Skeletal muscle tissue (tissue), 3 donors: ENCODE measurements at regions not wholly inside any gene's neighbourhood (a gene's known extent, or its start where the extent isn't known, plus 50 kb on each side); places are given as distances from the start of the nearest gene placed in this dataset.

Experiments
- H3K27ac ChIP-seq: one replicate; pipeline ENCODE4 v1.7.0; 2013; ENCODE audit warnings: mild to moderate bottlenecking, low read depth, low read length, inconsistent platforms
- H3K27me3 ChIP-seq, 3 donors: one replicate each; pipeline ENCODE4 v1.7.0; 2013; ENCODE audit warnings: low read length in 3 of 3; ENCODE audit not compliant: control insufficient read depth in 3 of 3, insufficient read depth in 3 of 3
- H3K36me3 ChIP-seq, 3 donors: one replicate each; pipeline ENCODE4 v1.7.0; 2013; ENCODE audit warnings: low read length in 3 of 3; ENCODE audit not compliant: control insufficient read depth in 3 of 3, insufficient read depth in 3 of 3
- H3K4me1 ChIP-seq, 3 donors: one replicate each; pipeline ENCODE4 v1.7.0; 2013; ENCODE audit warnings: low read length in 3 of 3, mild to moderate bottlenecking in 3 of 3; ENCODE audit not compliant: control insufficient read depth in 3 of 3, insufficient read depth in 3 of 3
- H3K4me3 ChIP-seq, 3 donors: one replicate each; pipeline ENCODE4 v1.7.0; 2013; ENCODE audit warnings: low read length in 3 of 3
- H3K9ac ChIP-seq, 3 donors: one replicate each; pipeline ENCODE4 v1.7.0; 2013; ENCODE audit warnings: low read length in 3 of 3, mild to moderate bottlenecking in 3 of 3, moderate library complexity in 2 of 3, low read depth in 1 of 3
- H3K9me3 ChIP-seq, 3 donors: one replicate each; pipeline ENCODE4 v1.7.0; 2013; ENCODE audit warnings: low read length in 3 of 3; ENCODE audit not compliant: control insufficient read depth in 3 of 3
- donor health status: Osteomylitis.

DNA sequence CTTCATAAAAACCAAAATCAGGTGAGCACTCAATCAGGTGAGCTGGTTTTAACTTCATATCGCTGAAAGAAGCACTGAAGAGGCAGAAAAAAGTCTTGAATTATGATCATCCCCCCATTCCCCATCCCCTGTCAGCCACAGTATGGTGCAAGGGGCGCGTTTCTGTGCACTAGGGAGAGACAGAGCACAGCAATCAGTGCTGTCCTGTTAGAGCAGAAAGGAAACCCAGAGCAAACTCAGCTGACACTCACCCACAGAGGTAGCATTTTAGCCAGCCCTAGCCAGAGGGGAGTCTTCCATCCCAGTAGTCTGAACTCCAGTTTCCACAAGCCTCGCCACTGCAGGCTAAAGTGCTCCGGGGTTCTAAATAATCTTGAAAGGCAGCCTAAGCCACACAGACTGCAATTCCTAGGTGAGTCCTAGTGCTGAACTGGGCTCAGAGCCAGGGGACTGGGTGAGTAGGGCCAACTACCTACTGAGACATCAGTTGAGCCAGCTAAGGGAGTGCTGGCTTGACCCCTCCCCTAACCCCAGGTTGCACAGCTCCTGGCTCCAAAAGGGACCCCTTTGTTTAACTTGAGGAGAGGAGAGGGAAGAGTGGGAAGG lies 1352.6 kb upstream of the GJE1 start:
- Histone ChIP-seq H3K4me1 (no peaks in the 10 kb centered on the region), H3K36me3 (no peaks in the 10 kb centered on the region), H3K4me3 (no peak overlapping the region), H3K27ac (no peak overlapping the region), H3K27me3 (no peaks in the 10 kb centered on the region), H3K9me3 (no peaks in the 10 kb centered on the region), H3K9ac (no peak overlapping the region)

DNA sequence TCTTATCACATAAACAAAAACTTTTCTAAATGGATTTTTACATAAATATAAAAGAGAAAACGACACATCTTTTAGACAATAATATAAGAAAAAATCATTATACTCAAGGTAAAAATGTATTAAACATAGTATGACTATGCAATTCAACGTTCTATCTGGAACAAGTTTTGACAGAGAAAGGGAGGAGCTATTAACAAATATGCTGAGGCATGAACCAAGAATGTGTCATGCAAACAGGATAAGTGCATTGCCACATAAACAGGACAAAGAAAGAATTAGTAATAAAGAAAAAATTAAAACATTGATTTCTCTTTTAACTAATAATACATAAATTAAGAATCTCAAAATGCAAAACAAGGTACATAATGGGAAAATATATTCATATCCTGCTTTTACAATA lies 1353.4 kb upstream of the GJE1 start:
- H3K9ac ChIP-seq, result no peak overlapping the region
- no peaks in the 10 kb centered on the region for H3K36me3 ChIP-seq
- H3K27ac ChIP-seq, result no peak overlapping the region
- H3K27me3 ChIP-seq, result no peaks in the 10 kb centered on the region
- no peaks in the 10 kb centered on the region for H3K9me3 ChIP-seq
- no peak overlapping the region for H3K4me3 ChIP-seq
- peaks cover 1 to 4% (median 4%) of the 10 kb centered on the region in 3 donors for H3K4me1 ChIP-seq

DNA sequence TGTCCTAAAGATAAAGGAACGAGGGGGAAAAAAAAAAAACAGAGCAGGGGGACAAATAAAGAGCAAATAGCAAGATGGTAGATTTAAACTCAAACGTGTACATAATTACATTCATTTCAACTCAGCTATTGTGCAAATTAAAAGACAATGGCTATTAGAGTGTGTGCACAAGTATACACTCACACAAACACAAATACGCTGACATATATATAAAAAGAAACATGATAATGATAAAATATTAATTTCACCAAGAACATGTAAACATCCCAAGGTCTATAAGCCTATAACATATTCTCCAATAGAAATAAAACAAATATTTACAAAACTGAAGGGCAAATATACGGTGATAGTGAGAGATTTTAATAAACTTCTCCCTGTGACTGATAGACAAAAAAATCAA lies 1354.9 kb upstream of the GJE1 start:
- Histone ChIP-seq H3K9me3 (no peaks in the 10 kb centered on the region), H3K27me3 (no peaks in the 10 kb centered on the region), H3K4me1 (peaks cover 2 to 8% (median 4%) of the 10 kb centered on the region in 3 donors)

DNA sequence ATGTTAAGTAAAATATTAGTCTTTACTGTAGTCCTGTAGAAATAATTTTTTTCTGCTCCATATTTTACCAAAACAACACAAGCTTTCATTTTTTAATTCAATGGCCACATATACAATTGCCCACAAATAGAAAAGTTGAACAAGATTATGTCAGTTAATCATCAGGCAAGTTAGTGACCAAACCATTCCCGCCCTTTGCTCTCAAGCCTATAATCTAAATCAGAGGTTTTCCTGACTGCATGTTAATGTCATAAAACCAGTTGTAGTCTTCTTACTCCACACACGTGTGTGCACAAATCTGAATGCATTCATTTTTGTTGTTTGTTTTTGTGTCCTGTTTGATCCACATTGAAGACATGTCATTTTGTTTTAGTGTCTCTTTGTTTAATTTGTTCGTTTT lies 1357.7 kb upstream of the GJE1 start:
- H3K27me3 ChIP-seq, result no peaks in the 10 kb centered on the region
- H3K36me3 ChIP-seq, result no peaks in the 10 kb centered on the region
- no peaks in the 10 kb centered on the region for H3K9me3 ChIP-seq
- H3K9ac ChIP-seq, result no peak overlapping the region
- H3K4me3 ChIP-seq, result no peak overlapping the region
- peaks cover 2 to 8% (median 4%) of the 10 kb centered on the region in 3 donors for H3K4me1 ChIP-seq
- no peak overlapping the region for H3K27ac ChIP-seq

More for the DNA sequence above, 1354.9 kb upstream of the GJE1 start:
- no peak overlapping the region for H3K9ac ChIP-seq
- no peaks in the 10 kb centered on the region for H3K36me3 ChIP-seq
- no peak overlapping the region for H3K4me3 ChIP-seq
- no peak overlapping the region for H3K27ac ChIP-seq

DNA sequence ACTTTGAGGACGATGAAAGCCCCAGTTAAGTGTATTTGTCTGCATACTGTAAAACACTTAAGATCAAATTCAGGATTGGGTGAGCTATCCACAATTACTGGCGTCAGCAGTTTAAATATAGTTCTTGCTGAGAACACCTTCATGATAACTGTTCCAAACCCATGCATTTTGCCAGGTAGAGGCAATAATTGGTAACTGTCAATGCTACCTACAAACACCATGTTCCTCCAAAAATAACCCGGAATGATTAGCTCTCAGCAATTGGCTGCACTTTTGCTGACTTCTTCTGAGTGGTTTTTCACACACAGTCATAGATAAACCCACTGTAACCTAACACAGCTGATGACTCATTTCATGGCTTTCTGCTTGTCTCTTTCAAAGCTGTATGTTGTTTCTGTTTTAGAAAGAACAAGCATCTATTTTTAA lies 1358.6 kb upstream of the GJE1 start:
- H3K4me3 ChIP-seq, result peak overlapping the region in 1 of 3 donors; percentile 46

DNA sequence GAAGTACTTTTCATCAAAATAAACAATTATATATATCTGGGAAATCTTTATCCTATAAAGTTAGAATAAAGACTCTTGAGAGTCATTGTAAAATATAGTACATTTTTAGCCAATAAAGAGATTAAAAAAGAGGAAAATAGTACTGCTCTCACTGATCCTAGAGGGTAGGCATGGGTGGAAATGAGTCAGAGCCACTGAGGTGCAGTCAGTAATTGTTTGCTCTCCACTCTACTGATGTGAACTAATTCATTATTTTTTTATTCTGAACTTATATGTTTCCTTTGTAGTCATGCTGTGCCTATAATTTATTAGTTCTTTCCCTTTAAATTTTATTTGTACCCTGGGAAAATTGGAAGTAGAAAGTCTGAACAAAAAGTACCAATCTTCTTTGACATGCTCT lies 1359.4 kb upstream of the GJE1 start:
- Histone ChIP-seq H3K36me3 (no peaks in the 10 kb centered on the region), H3K27me3 (no peaks in the 10 kb centered on the region), H3K4me3 (no peak overlapping the region), H3K9me3 (no peaks in the 10 kb centered on the region), H3K4me1 (peaks cover 2 to 8% (median 4%) of the 10 kb centered on the region in 3 donors), H3K27ac (no peak overlapping the region), H3K9ac (no peak overlapping the region)

More for the DNA sequence above, 1358.6 kb upstream of the GJE1 start:
- Histone ChIP-seq H3K4me1 (peaks cover 2 to 8% (median 4%) of the 10 kb centered on the region in 3 donors), H3K9me3 (no peaks in the 10 kb centered on the region), H3K9ac (no peak overlapping the region), H3K27me3 (no peaks in the 10 kb centered on the region), H3K27ac (peak overlapping the region; percentile 31), H3K36me3 (no peaks in the 10 kb centered on the region)

DNA sequence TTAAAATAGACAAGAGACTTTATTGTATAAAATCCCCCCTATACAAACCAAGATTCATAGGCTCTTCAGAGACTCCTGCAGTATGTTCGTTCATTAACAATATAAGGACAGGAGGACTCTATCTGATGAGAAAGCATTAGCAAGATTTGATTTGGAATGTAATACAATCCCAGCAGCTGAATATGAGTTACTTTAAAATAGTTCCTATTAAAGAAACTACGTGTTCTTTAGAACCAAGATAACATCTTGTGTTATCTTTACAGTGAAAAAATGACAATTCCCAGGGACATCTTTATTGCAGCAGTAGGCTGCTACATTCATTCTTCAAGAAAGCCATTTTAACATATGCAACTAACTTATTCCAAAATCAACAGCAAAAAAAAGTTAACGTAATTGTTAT lies 1360.1 kb upstream of the GJE1 start:
- peaks cover 2 to 8% (median 4%) of the 10 kb centered on the region in 3 donors for H3K4me1 ChIP-seq
- no peak overlapping the region for H3K27ac ChIP-seq
- H3K27me3 ChIP-seq, result no peaks in the 10 kb centered on the region
- H3K4me3 ChIP-seq, result no peak overlapping the region
- H3K9ac ChIP-seq, result no peak overlapping the region
- no peaks in the 10 kb centered on the region for H3K36me3 ChIP-seq
- H3K9me3 ChIP-seq, result no peaks in the 10 kb centered on the region

DNA sequence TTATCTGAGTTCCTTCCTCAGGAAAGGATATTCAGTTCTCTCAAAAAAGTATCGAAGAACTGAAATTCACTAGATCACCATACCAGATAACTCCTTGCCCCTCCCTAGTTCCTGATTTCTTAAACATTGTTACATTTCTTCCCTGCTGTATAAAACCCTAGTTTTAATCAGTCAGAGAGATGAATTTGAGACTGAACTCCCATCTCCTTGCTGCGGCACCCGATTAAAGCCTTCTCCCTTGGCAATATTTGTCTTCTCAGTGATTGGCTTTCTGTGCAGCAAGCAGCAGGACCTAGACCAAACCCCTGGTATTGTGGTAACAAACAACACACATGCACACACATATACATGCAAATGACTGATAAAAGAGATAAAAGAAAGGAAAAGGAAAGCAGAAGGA lies 1364.6 kb upstream of the GJE1 start:
- no peak overlapping the region for H3K9ac ChIP-seq

DNA sequence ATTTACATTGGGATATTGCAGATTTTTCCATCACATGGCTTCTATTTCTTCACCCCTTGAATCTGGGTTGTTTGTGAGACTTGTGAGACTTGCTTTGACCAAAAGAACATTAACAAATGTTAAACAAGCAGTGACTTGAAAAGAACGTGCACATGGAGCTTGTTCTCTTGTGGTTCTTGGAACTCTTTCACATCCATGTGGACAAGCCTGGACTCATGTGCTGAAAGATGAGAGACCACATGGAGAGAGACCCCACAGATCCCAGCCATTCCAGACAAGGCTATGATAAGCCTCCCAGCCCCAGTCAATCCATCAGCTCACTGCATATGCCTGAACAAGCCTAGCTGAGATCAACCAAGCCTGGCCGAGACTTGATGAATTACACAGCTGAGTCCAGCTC lies 1365.7 kb upstream of the GJE1 start:
- no peaks in the 10 kb centered on the region for H3K9me3 ChIP-seq
- no peak overlapping the region for H3K9ac ChIP-seq
- no peak overlapping the region for H3K27ac ChIP-seq
- H3K4me1 ChIP-seq, result no peaks in the 10 kb centered on the region
- H3K36me3 ChIP-seq, result no peaks in the 10 kb centered on the region
- no peaks in the 10 kb centered on the region for H3K27me3 ChIP-seq
- H3K4me3 ChIP-seq, result no peak overlapping the region

More for the DNA sequence above, 1364.6 kb upstream of the GJE1 start:
- Histone ChIP-seq H3K4me3 (no peak overlapping the region), H3K9me3 (no peaks in the 10 kb centered on the region), H3K27me3 (no peaks in the 10 kb centered on the region), H3K27ac (no peak overlapping the region), H3K36me3 (no peaks in the 10 kb centered on the region), H3K4me1 (no peaks in the 10 kb centered on the region)

DNA sequence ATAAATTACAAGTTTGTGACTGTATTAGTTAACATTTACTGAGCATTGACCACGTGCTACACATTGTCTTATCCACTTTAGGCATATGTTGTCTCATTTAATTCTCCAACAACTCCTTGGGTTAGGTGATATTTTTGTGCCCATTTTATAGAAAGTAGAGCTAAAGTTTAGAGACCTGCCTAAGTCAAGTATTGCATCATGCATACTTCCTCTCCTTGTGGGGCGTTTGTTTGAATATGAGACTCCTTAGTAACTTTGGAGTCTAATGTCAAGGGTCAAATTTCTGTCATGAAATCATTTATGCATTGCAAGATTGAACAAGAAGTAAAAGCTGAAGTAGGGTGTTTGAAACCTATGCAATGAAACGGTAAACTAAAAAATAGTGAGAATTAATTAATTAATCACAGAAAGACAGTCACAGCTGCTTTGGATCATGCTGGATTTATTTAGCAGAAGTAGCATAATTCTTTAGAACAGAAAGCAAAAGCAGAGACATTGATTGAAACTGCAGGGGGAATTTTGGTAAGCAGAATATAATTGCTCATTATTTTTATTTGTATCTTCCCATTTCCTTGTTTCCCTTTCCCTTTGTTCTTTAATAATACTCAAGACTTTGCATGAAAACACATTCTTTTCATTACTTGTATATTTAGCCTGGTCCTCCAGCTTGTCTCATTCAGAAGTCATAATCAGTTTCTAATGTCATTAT lies 1374.4 kb upstream of the GJE1 start:
- Histone ChIP-seq H3K9ac (no peak overlapping the region), H3K36me3 (no peaks in the 10 kb centered on the region), H3K27ac (no peak overlapping the region), H3K9me3 (no peaks in the 10 kb centered on the region), H3K4me3 (no peak overlapping the region), H3K4me1 (no peaks in the 10 kb centered on the region), H3K27me3 (no peaks in the 10 kb centered on the region)
